Stimulated activated naive B cell treated with anti-CD40 and anti-IgM and Interleukin-4, amounts not matched to agents 10 μg/mL and 1 μg/mL and 100 μg/mL, for 72 hours (primary cell): ENCODE measurements at regions not wholly inside any gene's neighbourhood (a gene's known extent, or its start where the extent isn't known, plus 50 kb on each side); places are given as distances from the start of the nearest gene placed in this dataset.

ENCODE experiments used
- ATAC-seq, 2 donors: fragments of 150-1000 bp; cut with Tn5 transposase; replicated peaks; 2 replicates each; pipeline ENCODE4 v1.10.0; 2021; ENCODE audit warnings: moderate library complexity in 1 of 2
- DNase-seq: peaks from one replicate; pipeline ENCODE4 v3.0.0; 2021
- H3K27ac Mint-ChIP-seq: one replicate; pipeline ENCODE4 v1.8.0; 2022; ENCODE audit warnings: mild to moderate bottlenecking, mixed read lengths
- H3K27me3 Mint-ChIP-seq, 2 donors: one replicate each; pipeline ENCODE4 v1.8.0; 2022; ENCODE audit warnings: mixed read lengths in 2 of 2
- H3K36me3 Mint-ChIP-seq, 2 donors: one replicate each; pipeline ENCODE4 v1.8.0; 2022; ENCODE audit warnings: mixed read lengths in 2 of 2, mild to moderate bottlenecking in 1 of 2
- H3K4me1 Mint-ChIP-seq, 2 donors: one replicate each; pipeline ENCODE4 v1.8.0; 2022; ENCODE audit warnings: mixed read lengths in 2 of 2, mild to moderate bottlenecking in 1 of 2
- H3K4me3 Mint-ChIP-seq, 2 donors: one replicate each; pipeline ENCODE4 v1.8.0; 2022; ENCODE audit warnings: mild to moderate bottlenecking in 2 of 2, mixed read lengths in 2 of 2, moderate library complexity in 1 of 2
- H3K9me3 Mint-ChIP-seq, 2 donors: one replicate each; pipeline ENCODE4 v1.8.0; 2022; ENCODE audit warnings: mixed read lengths in 2 of 2, mild to moderate bottlenecking in 1 of 2

DNA sequence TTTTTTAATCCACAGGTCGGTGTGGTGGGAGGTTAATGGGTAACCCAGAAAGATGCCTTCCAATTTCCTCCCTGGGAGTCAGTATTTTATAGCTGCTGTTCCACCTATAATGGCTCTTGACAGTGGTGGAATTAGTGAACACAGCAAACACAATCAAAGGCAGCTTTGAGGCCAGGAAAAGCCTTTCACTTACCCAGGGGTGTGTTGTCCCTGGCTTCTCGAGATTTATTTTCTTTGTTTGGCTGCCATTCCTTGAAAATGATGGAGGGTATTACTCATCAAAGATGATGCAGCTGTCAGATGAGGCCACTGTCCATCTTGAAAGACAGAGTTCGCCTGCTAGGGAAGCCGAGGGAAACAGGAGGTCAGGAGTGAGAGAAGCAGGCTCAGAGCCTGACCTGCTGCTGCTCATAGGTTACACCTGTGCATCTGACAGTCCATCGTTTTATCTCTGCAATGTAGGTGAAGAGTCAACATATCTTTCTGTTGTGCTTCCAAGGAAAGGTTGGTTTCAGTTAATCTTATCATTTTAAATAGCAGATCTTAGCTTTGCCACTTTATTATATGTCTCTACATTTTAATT, 221.6 kb downstream of the XPNPEP1 start:
- Mint-ChIP-seq H3K36me3 (no peaks in the 10 kb centered on the region), H3K27me3 (no peaks in the 10 kb centered on the region), H3K27ac (no peak overlapping the region), H3K4me1 (no peaks in the 10 kb centered on the region), H3K9me3 (peaks cover 0 to 4% of the 10 kb centered on the region in 2 donors), H3K4me3 (no peak overlapping the region)
- DNase-seq (no peak), ATAC-seq (no peak)

DNA sequence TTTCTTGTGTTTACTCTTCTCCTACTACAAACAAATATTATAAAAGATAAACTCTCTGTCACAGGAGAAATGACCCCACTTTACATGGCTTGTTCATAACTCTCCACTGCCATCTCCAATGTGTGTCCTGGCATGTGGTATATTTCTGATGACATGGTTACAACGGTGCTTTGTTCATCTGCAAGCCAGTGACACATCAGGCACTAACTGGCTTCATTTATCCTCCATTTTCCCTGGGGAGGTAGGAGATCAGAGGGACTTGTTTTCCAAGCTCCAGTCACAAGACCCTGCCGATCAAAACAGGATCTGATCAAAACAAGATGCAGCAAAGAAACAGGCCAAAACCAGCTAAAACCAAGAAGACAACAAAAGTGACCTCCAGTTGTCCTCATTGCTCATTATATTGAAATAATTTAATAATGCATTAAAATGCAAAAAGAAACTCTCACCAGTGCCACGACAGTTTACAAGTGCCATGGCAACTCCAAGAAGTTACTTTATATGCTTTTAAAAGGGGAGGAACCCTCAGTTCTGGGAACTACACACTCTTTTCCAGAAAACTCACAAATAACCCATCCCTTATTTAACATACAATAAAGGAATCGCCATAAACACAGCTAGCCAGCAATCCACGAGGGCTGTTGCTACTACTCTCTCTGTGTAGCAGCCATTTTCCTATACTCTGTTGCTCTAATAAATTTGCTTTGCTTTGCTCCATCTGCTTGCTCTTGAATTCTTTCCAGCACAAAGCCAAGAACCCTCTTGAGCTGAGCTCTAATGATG, 224.2 kb downstream of the XPNPEP1 start:
- Mint-ChIP-seq H3K36me3 (no peaks in the 10 kb centered on the region), H3K4me3 (no peak overlapping the region), H3K27me3 (no peaks in the 10 kb centered on the region), H3K27ac (no peak overlapping the region), H3K4me1 (no peaks in the 10 kb centered on the region), H3K9me3 (no peaks in the 10 kb centered on the region)
- no peak for DNase-seq
- no peak for ATAC-seq

DNA sequence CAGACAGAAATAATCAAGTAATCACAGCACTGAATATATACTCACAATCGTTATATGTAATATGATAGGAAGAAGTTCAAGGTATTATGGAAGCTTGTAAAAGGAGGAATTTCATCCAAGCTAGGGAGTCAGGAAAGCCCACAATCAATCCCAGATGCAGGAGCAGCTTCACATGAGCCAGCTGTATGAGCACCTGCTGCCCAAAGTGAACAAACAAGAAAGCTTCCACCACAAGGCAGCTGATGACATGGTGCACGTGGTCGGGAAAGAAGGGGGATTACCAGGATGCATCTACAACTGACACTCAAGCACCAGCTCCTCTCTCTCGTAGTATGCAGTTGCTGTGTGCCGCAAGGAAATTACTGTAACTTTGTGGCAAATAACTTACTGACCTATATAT, 225.2 kb downstream of the XPNPEP1 start:
- H3K36me3 Mint-ChIP-seq, result no peaks in the 10 kb centered on the region
- H3K4me3 Mint-ChIP-seq, result no peak overlapping the region
- ATAC-seq, result no peak
- no peaks in the 10 kb centered on the region for H3K27me3 Mint-ChIP-seq
- H3K4me1 Mint-ChIP-seq, result no peaks in the 10 kb centered on the region
- H3K27ac Mint-ChIP-seq, result no peak overlapping the region
- DNase-seq, result no peak
- H3K9me3 Mint-ChIP-seq, result no peaks in the 10 kb centered on the region

GRCh38 chr10:109696981-109697775, 226.1 kb downstream of the XPNPEP1 start:
- H3K4me3 Mint-ChIP-seq, result no peak overlapping the region
- ATAC-seq, result peak in 1 of 2 donors; percentile 25
- H3K36me3 Mint-ChIP-seq, result no peaks in the 10 kb centered on the region
- peaks cover 0 to 3% of the 10 kb centered on the region in 2 donors for H3K9me3 Mint-ChIP-seq
- no peaks in the 10 kb centered on the region for H3K4me1 Mint-ChIP-seq
- DNase-seq, result no peak
- peaks cover 0 to 3% of the 10 kb centered on the region in 2 donors for H3K27me3 Mint-ChIP-seq
- no peak overlapping the region for H3K27ac Mint-ChIP-seq

DNA sequence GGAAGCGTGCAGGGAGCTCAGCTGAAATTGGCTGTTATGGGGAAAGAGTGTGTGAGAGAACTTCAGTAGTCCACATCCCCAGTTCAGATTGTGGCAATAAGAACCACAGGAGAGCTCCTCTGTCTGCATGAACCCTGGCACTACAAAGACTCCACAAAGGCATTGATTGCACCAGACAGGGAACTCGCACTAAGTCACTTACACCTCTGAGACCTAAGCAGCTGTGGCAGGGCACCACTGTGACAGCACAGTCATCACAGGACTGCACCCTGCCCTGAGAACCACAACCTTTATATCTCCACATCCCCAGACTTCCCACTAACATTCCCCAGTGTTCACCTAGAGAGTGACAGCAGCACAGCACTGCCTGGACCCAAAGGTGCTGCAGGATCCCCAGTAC, 226.8 kb downstream of the XPNPEP1 start:
- ATAC-seq, result no peak
- H3K4me1 Mint-ChIP-seq, result no peaks in the 10 kb centered on the region
- peaks cover 0 to 5% of the 10 kb centered on the region in 2 donors for H3K9me3 Mint-ChIP-seq
- no peak overlapping the region for H3K4me3 Mint-ChIP-seq
- peaks cover 0 to 5% of the 10 kb centered on the region in 2 donors for H3K27me3 Mint-ChIP-seq
- no peak overlapping the region for H3K27ac Mint-ChIP-seq
- no peak for DNase-seq
- H3K36me3 Mint-ChIP-seq, result no peaks in the 10 kb centered on the region

GRCh38 chr10:109695988-109696387, 227.3 kb downstream of the XPNPEP1 start:
- H3K36me3 Mint-ChIP-seq, result no peaks in the 10 kb centered on the region
- peaks cover 0 to 5% of the 10 kb centered on the region in 2 donors for H3K9me3 Mint-ChIP-seq
- no peak for DNase-seq
- no peak for ATAC-seq
- H3K4me3 Mint-ChIP-seq, result no peak overlapping the region
- peaks cover 0 to 5% of the 10 kb centered on the region in 2 donors for H3K27me3 Mint-ChIP-seq
- no peaks in the 10 kb centered on the region for H3K4me1 Mint-ChIP-seq
- no peak overlapping the region for H3K27ac Mint-ChIP-seq

GRCh38 chr10:109689785-109690184, 233.5 kb downstream of the XPNPEP1 start:
- no peak overlapping the region for H3K4me3 Mint-ChIP-seq

DNA sequence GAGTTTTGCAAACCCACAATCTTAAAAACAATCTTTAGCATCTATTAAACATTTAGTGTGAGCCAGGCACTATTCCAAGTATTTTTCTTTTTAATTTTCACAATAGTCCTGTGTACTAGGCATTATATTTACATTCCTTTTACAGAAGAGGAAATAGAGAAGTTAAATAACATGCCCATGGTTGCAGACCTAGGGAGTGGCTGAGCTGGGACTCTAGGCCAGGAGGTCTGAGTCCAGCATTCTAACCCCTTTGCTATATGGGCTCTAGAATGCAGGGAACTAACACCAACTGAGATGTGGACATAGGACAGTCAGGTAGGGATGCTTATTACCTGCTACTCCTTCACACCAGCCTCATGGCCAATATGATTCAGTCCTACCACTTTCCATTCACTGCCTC, 243.8 kb downstream of the XPNPEP1 start:
- Mint-ChIP-seq H3K36me3 (no peaks in the 10 kb centered on the region), H3K4me1 (no peaks in the 10 kb centered on the region), H3K4me3 (no peak overlapping the region), H3K27ac (no peak overlapping the region), H3K9me3 (no peaks in the 10 kb centered on the region), H3K27me3 (no peaks in the 10 kb centered on the region)
- ATAC-seq, result no peak
- no peak for DNase-seq

More at GRCh38 chr10:109689785-109690184, 233.5 kb downstream of the XPNPEP1 start:
- H3K4me1 Mint-ChIP-seq, result no peaks in the 10 kb centered on the region
- H3K36me3 Mint-ChIP-seq, result no peaks in the 10 kb centered on the region
- no peak overlapping the region for H3K27ac Mint-ChIP-seq
- DNase-seq, result no peak
- H3K9me3 Mint-ChIP-seq, result peaks cover 10 to 14% of the 10 kb centered on the region in 2 donors
- peaks cover 0 to 5% of the 10 kb centered on the region in 2 donors for H3K27me3 Mint-ChIP-seq
- no peak for ATAC-seq

DNA sequence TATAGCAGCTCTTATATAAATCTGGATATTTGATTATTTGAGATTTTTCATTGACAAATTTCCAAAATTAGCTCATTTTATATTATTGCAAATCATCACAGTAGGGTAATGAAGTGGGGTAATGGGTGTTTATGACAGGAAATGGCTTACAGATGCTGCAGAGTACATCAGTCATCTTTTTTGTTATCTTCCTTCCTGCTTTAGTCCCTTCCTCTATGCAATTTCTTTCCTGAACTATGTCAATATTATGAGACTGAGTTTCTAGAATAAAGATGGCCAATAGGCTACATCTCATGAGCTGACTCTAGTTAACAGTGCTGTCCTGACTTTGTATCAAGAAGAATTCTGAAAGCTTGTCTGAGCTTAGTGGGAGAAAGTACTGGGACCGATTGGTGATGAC, 244.5 kb downstream of the XPNPEP1 start:
- DNase-seq (no peak), ATAC-seq (no peak)
- no peaks in the 10 kb centered on the region for H3K27me3 Mint-ChIP-seq
- H3K9me3 Mint-ChIP-seq, result no peaks in the 10 kb centered on the region
- no peak overlapping the region for H3K27ac Mint-ChIP-seq
- no peaks in the 10 kb centered on the region for H3K36me3 Mint-ChIP-seq
- no peaks in the 10 kb centered on the region for H3K4me1 Mint-ChIP-seq
- H3K4me3 Mint-ChIP-seq, result no peak overlapping the region

DNA sequence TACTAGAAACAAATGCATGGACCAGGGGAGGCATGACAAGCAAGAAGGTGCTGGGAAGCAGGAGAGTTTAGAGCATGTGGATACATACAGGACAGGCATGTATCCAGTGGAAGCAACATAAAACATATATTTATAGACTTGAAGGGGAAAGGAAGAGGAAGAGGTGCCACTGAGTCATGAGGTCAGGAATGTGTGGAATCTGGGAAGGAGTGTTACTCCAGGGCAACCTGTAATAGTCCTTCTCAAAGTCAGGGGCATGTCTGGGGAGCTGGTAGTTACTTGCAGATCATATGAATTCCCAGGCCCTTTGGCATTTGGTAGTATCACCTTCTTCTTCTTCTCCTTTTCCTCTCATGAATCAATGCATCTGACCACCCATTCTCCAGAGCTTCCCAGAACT, 246.6 kb downstream of the XPNPEP1 start:
- Mint-ChIP-seq H3K27ac (no peak overlapping the region), H3K4me3 (no peak overlapping the region), H3K4me1 (no peaks in the 10 kb centered on the region), H3K27me3 (no peaks in the 10 kb centered on the region), H3K9me3 (no peaks in the 10 kb centered on the region), H3K36me3 (no peaks in the 10 kb centered on the region)
- DNase-seq (no peak), ATAC-seq (no peak)

- Mint-ChIP-seq H3K4me1 (no peaks in the 10 kb centered on the region), H3K4me3 (no peak overlapping the region), H3K36me3 (no peaks in the 10 kb centered on the region), H3K27ac (no peak overlapping the region), H3K9me3 (peaks cover 9 to 10% of the 10 kb centered on the region in 2 donors), H3K27me3 (no peaks in the 10 kb centered on the region)
- ATAC-seq (no peak), DNase-seq (no peak)
Observed at GRCh38 chr10:109668703-109669102, 254.6 kb downstream of the XPNPEP1 start.

DNA sequence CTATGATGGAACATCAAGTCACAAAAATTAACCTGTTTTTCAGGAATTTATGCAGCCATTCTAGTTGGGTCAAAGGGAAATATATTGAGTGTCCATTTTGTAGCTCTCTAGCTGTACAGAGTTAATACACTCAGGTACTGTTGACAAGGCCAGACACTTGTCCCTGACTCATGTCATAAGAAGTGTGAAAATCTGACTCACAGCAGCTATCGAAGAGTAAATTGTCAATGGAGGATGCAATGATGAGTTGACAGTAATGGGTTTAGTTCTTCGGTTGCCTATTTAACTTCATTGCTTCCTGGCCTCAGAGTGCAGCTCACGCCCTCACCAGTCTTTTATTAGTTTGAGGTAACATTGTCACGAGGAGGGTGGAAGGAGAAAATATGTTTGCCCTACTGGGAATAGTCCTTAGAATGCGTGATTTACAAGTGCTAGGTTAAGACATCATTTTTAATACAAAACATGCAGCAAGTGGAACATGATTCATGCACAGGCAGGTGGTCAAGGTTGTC, 255.1 kb downstream of the XPNPEP1 start:
- no peaks in the 10 kb centered on the region for H3K36me3 Mint-ChIP-seq
- H3K4me1 Mint-ChIP-seq, result no peaks in the 10 kb centered on the region
- ATAC-seq (no peak), DNase-seq (no peak)
- H3K9me3 Mint-ChIP-seq, result peaks cover 9 to 14% of the 10 kb centered on the region in 2 donors
- H3K27me3 Mint-ChIP-seq, result no peaks in the 10 kb centered on the region
- no peak overlapping the region for H3K27ac Mint-ChIP-seq
- H3K4me3 Mint-ChIP-seq, result no peak overlapping the region

GRCh38 chr10:109665321-109665720, 258.0 kb downstream of the XPNPEP1 start:
- Mint-ChIP-seq H3K27me3 (no peaks in the 10 kb centered on the region), H3K4me3 (no peak overlapping the region), H3K9me3 (peaks cover 15 to 17% of the 10 kb centered on the region in 2 donors), H3K27ac (no peak overlapping the region), H3K36me3 (no peaks in the 10 kb centered on the region), H3K4me1 (no peaks in the 10 kb centered on the region)
- no peak for DNase-seq
- ATAC-seq, result no peak

DNA sequence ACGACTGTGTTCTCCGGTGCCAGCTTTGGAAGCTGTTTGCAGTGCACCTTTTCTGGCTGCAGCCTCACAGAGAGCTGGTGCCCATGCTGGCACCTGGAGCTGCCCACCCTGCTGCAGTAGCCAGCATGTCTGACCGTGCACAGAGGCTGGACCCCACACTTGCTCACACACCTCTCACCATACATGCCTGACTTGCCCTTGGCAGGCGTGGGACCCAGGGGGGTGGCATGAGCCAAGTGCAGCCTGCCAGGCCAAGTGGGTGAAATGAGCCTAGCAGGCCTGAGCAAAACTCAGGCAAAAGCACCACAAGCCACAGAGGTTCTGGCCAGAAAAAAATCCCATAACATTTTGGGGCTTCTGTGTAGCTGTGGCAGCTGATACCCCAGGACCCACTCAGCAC, 258.8 kb downstream of the XPNPEP1 start:
- Mint-ChIP-seq H3K27ac (no peak overlapping the region), H3K4me1 (no peaks in the 10 kb centered on the region), H3K27me3 (no peaks in the 10 kb centered on the region), H3K9me3 (peaks cover 19% of the 10 kb centered on the region in 2 donors), H3K36me3 (no peaks in the 10 kb centered on the region), H3K4me3 (no peak overlapping the region)
- no peak for ATAC-seq
- DNase-seq, result no peak
